PC-3 (cell line): ENCODE measurements at regions not wholly inside any gene's neighbourhood (a gene's known extent, or its start where the extent isn't known, plus 50 kb on each side); places are given as distances from the start of the nearest gene placed in this dataset.

Source experiments
- ATAC-seq: fragments of 200-7000 bp; cut with Tn5 transposase; 2 replicates; pipeline ENCODE4 v1.9.1; 2020; ENCODE audit warnings: mild to moderate bottlenecking, moderate library complexity
- BruUV-seq: library from RNA; stranded (reverse); fragments of 400-500 nt; replicated peaks from 2 replicates; lab custom pipeline; 2021; lab: Mats Ljungman, UMichigan
- CTCF ChIA-PET: fragments of 300-600 bp; sonication (Branson Sonifier 250); formaldehyde crosslinking; loops from one replicate; lab custom pipeline; 2022; ENCODE audit warnings: antibody characterized with exemption; lab: Charles Lee
- POLR2A ChIA-PET: fragments of 300-600 bp; sonication (Branson Sonifier 250); formaldehyde crosslinking; loops from one replicate; lab custom pipeline; 2022; ENCODE audit warnings: antibody characterized with exemption; ENCODE audit not compliant: unreplicated experiment; lab: Charles Lee
- DNase-seq: peaks from one replicate; pipeline ENCODE4 v3.0.0-alpha.2; 2015
- H2AFZ ChIP-seq: fragments of 300-600 bp; sonication (generic); 2 replicates; pipeline ENCODE4 v1.6.0; 2016; ENCODE audit warnings: antibody characterized with exemption, low read length
- H3F3A ChIP-seq: fragments of 300-600 bp; sonication (generic); one replicate; pipeline ENCODE4 v1.6.0; 2017; ENCODE audit warnings: antibody characterized with exemption, low read length, control low read depth, mild to moderate bottlenecking; ENCODE audit not compliant: unreplicated experiment
- H3K27ac ChIP-seq: fragments of 300-600 bp; sonication (generic); 2 replicates; pipeline ENCODE4 v1.5.1; 2016; ENCODE audit warnings: mild to moderate bottlenecking, low read length
- H3K27me3 ChIP-seq: fragments of 300-600 bp; sonication (generic); 2 replicates; pipeline ENCODE4 v1.6.1; 2016; ENCODE audit warnings: low read length, mixed read lengths
- H3K36me3 ChIP-seq: fragments of 300-600 bp; sonication (generic); 2 replicates; pipeline ENCODE4 v1.6.1; 2016; ENCODE audit warnings: low read depth, mixed run types, low read length, mixed read lengths
- H3K4me1 ChIP-seq: fragments of 300-600 bp; sonication (generic); 2 replicates; pipeline ENCODE4 v1.5.1; 2016; ENCODE audit warnings: low read length; ENCODE audit not compliant: insufficient read depth
- H3K4me2 ChIP-seq: fragments of 300-600 bp; sonication (generic); 2 replicates; pipeline ENCODE4 v1.6.0; 2016; ENCODE audit warnings: low read length
- H3K4me3 ChIP-seq: fragments of 300-600 bp; sonication (generic); 2 replicates; pipeline ENCODE4 v1.5.1; 2016; ENCODE audit warnings: mild to moderate bottlenecking, low read length, mixed read lengths
- H3K79me2 ChIP-seq: fragments of 300-600 bp; sonication (generic); 2 replicates; pipeline ENCODE4 v1.6.1; 2017; ENCODE audit warnings: low read length, mixed read lengths
- H3K9ac ChIP-seq: fragments of 300-600 bp; sonication (generic); 2 replicates; pipeline ENCODE4 v1.6.0; 2016; ENCODE audit warnings: mild to moderate bottlenecking, low read length
- H3K9me2 ChIP-seq: fragments of 300-600 bp; sonication (generic); replicated peaks from 2 replicates; pipeline ENCODE4 v1.6.1; 2016; ENCODE audit warnings: mixed run types, low read length, mixed read lengths
- H3K9me3 ChIP-seq: fragments of 300-600 bp; sonication (generic); 2 replicates; pipeline ENCODE4 v1.6.1; 2016; ENCODE audit warnings: low read length, mixed read lengths
- H4K20me1 ChIP-seq: fragments of 300-600 bp; sonication (generic); 2 replicates; pipeline ENCODE4 v1.6.1; 2016; ENCODE audit warnings: low read length, mixed read lengths
- EZH2 ChIP-seq: fragments of 300-600 bp; sonication (generic); IDR thresholded peaks from one replicate; pipeline ENCODE4 v1.6.1; 2017; ENCODE audit warnings: antibody characterized with exemption, mild to moderate bottlenecking, low read length; ENCODE audit not compliant: unreplicated experiment
- EZH2phosphoT487 ChIP-seq: fragments of 300-600 bp; sonication (generic); IDR thresholded peaks from 2 replicates; pipeline ENCODE4 v1.6.1; 2018; ENCODE audit warnings: mild to moderate bottlenecking, antibody characterized with exemption, low read length, borderline replicate concordance
- intact Hi-C: fragments of 100-400 bp; cut with micrococcal nuclease; formaldehyde crosslinking; loops from 2 replicates; pipeline ENCODE4 v1.9.0; 2023
- TF ChIP-seq, protein P1 (sequence below): fragments of 300-600 bp; sonication (generic); conservative IDR thresholded peaks from 2 replicates; pipeline ENCODE4 v1.5.1; 2017; ENCODE audit warnings: antibody characterized with exemption, low read depth, mild to moderate bottlenecking, low read length

GRCh38 chr20:24859539-24859938, 89.5 kb upstream of the CST7 start:
- DNase-seq (no peak), ATAC-seq (no peak)
- ChIA-PET CTCF (no interaction called here), POLR2A (no interaction called here)
- H3K9me2 ChIP-seq, result no peaks in the 10 kb centered on the region
- no TSS peak for BruUV-seq
- H3K9me3 ChIP-seq, result no peaks in the 10 kb centered on the region
- H3F3A ChIP-seq, result no peaks in the 10 kb centered on the region
- H3K4me1 ChIP-seq, result no peaks in the 10 kb centered on the region
- no peak overlapping the region for H3K4me2 ChIP-seq
- no peaks in the 10 kb centered on the region for H3K36me3 ChIP-seq
- no peaks in the 10 kb centered on the region for H3K79me2 ChIP-seq
- H3K27ac ChIP-seq, result no peak overlapping the region
- no peak overlapping the region for H2AFZ ChIP-seq
- no peak overlapping the region for H3K4me3 ChIP-seq
- H3K27me3 ChIP-seq, result peaks cover 60% of the 10 kb centered on the region
- TF ChIP-seq, protein P1, sequence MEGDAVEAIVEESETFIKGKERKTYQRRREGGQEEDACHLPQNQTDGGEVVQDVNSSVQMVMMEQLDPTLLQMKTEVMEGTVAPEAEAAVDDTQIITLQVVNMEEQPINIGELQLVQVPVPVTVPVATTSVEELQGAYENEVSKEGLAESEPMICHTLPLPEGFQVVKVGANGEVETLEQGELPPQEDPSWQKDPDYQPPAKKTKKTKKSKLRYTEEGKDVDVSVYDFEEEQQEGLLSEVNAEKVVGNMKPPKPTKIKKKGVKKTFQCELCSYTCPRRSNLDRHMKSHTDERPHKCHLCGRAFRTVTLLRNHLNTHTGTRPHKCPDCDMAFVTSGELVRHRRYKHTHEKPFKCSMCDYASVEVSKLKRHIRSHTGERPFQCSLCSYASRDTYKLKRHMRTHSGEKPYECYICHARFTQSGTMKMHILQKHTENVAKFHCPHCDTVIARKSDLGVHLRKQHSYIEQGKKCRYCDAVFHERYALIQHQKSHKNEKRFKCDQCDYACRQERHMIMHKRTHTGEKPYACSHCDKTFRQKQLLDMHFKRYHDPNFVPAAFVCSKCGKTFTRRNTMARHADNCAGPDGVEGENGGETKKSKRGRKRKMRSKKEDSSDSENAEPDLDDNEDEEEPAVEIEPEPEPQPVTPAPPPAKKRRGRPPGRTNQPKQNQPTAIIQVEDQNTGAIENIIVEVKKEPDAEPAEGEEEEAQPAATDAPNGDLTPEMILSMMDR, result no peak
- TF ChIP-seq EZH2 (no peak), EZH2phosphoT487 (no peak)
- no peaks in the 10 kb centered on the region for H4K20me1 ChIP-seq
- intact Hi-C loops, result no loop called here
- H3K9ac ChIP-seq, result no peak overlapping the region

DNA sequence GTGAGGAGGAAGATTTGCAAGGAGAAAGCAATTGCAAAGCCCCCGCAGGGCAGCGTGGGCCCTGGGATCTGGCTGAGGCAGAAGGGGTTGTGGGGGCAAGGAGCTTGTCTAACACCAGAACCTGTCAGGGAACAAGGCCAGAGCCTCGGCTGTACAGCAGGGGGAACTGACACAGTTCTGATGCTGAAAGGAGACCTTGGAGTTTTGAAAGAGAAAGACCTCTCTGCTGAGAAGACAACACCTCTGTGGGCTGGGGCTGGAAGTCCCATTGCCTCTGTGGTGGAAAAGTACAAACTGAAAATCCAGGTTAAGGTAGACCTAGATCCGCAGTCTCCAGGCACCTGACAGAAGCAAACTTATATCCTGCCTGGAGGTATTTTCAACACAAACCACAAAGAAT, 86.9 kb upstream of the CST7 start:
- Histone ChIP-seq H3K4me1 (no peaks in the 10 kb centered on the region), H3K4me3 (no peak overlapping the region), H3K36me3 (no peaks in the 10 kb centered on the region), H2AFZ (no peak overlapping the region), H3K9me2 (no peaks in the 10 kb centered on the region), H3K4me2 (no peak overlapping the region), H3K27ac (no peak overlapping the region), H4K20me1 (no peaks in the 10 kb centered on the region), H3K9me3 (no peaks in the 10 kb centered on the region), H3K79me2 (no peaks in the 10 kb centered on the region), H3K27me3 (peaks cover 47% of the 10 kb centered on the region), H3F3A (no peaks in the 10 kb centered on the region), H3K9ac (no peak overlapping the region)
- no TSS peak for BruUV-seq
- ChIA-PET POLR2A (no interaction called here), CTCF (no interaction called here)
- TF ChIP-seq, protein P1, result no peak
- DNase-seq (no peak), ATAC-seq (no peak)
- intact Hi-C loops, result no loop called here

- DNase-seq, result no peak
- no peaks in the 10 kb centered on the region for H3K79me2 ChIP-seq
- no peak overlapping the region for H3K9ac ChIP-seq
- H3K9me2 ChIP-seq, result no peaks in the 10 kb centered on the region
- H3F3A ChIP-seq, result no peaks in the 10 kb centered on the region
- intact Hi-C loops, result no loop called here
- H4K20me1 ChIP-seq, result no peaks in the 10 kb centered on the region
- no peak for ATAC-seq
- TF ChIP-seq, protein P1, result no peak
- TF ChIP-seq EZH2phosphoT487 (no peak), EZH2 (no peak)
- no peak overlapping the region for H3K4me2 ChIP-seq
- POLR2A ChIA-PET, result no interaction called here
- no peak overlapping the region for H2AFZ ChIP-seq
- CTCF ChIA-PET, result no interaction called here
- no peak overlapping the region for H3K4me3 ChIP-seq
- no peaks in the 10 kb centered on the region for H3K4me1 ChIP-seq
- no peak overlapping the region for H3K27ac ChIP-seq
- no peaks in the 10 kb centered on the region for H3K36me3 ChIP-seq
- H3K27me3 ChIP-seq, result peaks cover 44% of the 10 kb centered on the region
- no TSS peak for BruUV-seq
- H3K9me3 ChIP-seq, result no peaks in the 10 kb centered on the region
Observed at GRCh38 chr20:24862606-24863005, 86.5 kb upstream of the CST7 start.
